ENCODE measurements at regions not wholly inside any gene's neighbourhood (a gene's known extent, or its start where the extent isn't known, plus 50 kb on each side); places are given as distances from the start of the nearest gene placed in this dataset.

DNA sequence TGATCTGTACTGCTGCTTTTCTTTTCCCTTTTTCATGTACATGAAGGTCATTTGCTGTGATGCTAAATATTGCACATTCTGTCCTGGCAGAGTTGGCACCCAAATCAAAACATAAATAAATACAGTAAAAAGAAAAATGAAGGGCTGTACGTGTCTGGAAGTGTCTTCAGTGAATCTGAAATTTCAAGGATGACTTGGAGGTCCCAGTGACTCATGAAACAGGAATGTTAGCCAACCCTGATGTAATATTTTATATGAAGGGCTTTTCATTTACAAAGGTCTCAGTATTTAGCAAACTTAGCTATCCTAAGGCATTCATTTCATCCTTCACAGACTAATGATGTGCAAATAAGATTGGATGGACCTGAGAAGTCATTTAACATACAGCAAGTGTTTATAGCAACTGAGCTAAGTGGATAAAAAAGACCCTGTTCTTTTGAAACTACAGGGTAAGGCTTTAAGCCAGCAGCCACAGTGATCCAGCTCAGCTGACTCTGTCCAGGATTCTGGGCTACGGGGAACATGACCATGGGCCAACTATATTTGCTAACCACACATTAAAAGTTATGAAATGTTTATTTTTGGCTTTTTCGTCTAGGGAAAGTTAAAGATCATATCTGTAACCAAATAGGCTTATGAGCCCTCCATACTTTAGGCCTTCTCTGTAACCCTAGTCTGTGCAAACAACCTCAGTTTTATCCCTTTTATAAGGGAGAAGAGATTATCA lies 104.0 kb upstream of the DMRTA1 start (continued):
- TF ChIP-seq, protein P1, sequence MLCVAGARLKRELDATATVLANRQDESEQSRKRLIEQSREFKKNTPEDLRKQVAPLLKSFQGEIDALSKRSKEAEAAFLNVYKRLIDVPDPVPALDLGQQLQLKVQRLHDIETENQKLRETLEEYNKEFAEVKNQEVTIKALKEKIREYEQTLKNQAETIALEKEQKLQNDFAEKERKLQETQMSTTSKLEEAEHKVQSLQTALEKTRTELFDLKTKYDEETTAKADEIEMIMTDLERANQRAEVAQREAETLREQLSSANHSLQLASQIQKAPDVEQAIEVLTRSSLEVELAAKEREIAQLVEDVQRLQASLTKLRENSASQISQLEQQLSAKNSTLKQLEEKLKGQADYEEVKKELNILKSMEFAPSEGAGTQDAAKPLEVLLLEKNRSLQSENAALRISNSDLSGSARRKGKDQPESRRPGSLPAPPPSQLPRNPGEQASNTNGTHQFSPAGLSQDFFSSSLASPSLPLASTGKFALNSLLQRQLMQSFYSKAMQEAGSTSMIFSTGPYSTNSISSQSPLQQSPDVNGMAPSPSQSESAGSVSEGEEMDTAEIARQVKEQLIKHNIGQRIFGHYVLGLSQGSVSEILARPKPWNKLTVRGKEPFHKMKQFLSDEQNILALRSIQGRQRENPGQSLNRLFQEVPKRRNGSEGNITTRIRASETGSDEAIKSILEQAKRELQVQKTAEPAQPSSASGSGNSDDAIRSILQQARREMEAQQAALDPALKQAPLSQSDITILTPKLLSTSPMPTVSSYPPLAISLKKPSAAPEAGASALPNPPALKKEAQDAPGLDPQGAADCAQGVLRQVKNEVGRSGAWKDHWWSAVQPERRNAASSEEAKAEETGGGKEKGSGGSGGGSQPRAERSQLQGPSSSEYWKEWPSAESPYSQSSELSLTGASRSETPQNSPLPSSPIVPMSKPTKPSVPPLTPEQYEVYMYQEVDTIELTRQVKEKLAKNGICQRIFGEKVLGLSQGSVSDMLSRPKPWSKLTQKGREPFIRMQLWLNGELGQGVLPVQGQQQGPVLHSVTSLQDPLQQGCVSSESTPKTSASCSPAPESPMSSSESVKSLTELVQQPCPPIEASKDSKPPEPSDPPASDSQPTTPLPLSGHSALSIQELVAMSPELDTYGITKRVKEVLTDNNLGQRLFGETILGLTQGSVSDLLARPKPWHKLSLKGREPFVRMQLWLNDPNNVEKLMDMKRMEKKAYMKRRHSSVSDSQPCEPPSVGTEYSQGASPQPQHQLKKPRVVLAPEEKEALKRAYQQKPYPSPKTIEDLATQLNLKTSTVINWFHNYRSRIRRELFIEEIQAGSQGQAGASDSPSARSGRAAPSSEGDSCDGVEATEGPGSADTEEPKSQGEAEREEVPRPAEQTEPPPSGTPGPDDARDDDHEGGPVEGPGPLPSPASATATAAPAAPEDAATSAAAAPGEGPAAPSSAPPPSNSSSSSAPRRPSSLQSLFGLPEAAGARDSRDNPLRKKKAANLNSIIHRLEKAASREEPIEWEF (IDR thresholded peaks at IDR 0.05; ENCODE audit: insufficient replicate concordance, low read depth, low read length): no peak
- TF ChIP-seq, protein P2, sequence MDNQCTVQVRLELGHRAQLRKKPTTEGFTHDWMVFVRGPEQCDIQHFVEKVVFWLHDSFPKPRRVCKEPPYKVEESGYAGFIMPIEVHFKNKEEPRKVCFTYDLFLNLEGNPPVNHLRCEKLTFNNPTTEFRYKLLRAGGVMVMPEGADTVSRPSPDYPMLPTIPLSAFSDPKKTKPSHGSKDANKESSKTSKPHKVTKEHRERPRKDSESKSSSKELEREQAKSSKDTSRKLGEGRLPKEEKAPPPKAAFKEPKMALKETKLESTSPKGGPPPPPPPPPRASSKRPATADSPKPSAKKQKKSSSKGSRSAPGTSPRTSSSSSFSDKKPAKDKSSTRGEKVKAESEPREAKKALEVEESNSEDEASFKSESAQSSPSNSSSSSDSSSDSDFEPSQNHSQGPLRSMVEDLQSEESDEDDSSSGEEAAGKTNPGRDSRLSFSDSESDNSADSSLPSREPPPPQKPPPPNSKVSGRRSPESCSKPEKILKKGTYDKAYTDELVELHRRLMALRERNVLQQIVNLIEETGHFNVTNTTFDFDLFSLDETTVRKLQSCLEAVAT (IDR thresholded peaks at IDR 0.05): no peak
- TF ChIP-seq RUNX3 (IDR thresholded peaks at IDR 0.05; ENCODE audit: low read length): no peak

DNA sequence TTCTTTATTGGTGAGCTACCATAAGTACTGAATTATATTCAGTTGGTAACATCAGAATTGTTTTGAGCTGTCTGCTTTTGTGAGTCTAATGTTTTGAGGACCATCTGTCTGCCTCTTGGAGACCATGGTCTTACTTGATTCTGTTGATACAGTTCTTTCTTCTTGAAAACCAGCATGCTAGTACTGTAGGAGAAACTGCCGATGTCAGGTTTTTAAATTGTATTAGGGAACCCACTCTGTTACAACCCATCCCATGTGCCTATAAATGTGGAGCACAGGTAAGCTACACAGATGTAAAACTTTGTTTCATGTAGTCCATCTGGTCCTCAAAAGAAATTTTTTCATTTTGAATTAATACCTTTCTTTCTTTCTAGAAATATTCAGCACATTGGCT lies 103.4 kb upstream of the DMRTA1 start:
- intact Hi-C loops (cut with micrococcal nuclease; ENCODE audit: unreplicated experiment): no loop called here
- DNase-seq (ENCODE audit: low read depth, low spot score) (no peak), ATAC-seq (no peak), FAIRE-seq (no peak)
- H3K27ac ChIP-seq (ENCODE audit: control insufficient read depth, insufficient read depth): no peak overlapping the region
- H3K9me3 ChIP-seq (replicated peaks; ENCODE audit: control insufficient read depth, insufficient read depth, low read length): no peaks in the 10 kb centered on the region
- POLR2A ChIA-PET: no interaction called here
- no peak overlapping the region for H2AFZ ChIP-seq (ENCODE audit: control insufficient read depth, low read depth, low read length)
- H3K4me1 ChIP-seq (ENCODE audit: control insufficient read depth, insufficient read depth, low read length): no peaks in the 10 kb centered on the region
- H3K79me2 ChIP-seq (ENCODE audit: control insufficient read depth, insufficient read depth, low read length): no peaks in the 10 kb centered on the region
- H3K27me3 ChIP-seq (replicated peaks in 1 of 2; ENCODE audit: control insufficient read depth in 2 of 2, insufficient read depth in 2 of 2, low read length in 1 of 2): no peaks in the 10 kb centered on the region
- H3K36me3 ChIP-seq (ENCODE audit: control insufficient read depth in 2 of 2, insufficient read depth in 2 of 2, low read length in 1 of 2): no peaks in the 10 kb centered on the region
- H3K9ac ChIP-seq (ENCODE audit: control insufficient read depth, insufficient read depth, low read length): no peak overlapping the region
- WGBS (ENCODE audit: insufficient coverage, insufficient replicate concordance, low lambda C conversion rate, missing lambda C conversion rate): 50% methylated on average over 1 of the region's 1 CpG
- in situ Hi-C loops (cut with MboI): no loop called here
- no peaks in the 10 kb centered on the region for H4K20me1 ChIP-seq (ENCODE audit: control insufficient read depth, insufficient read depth)
- H3K4me2 ChIP-seq (ENCODE audit: control insufficient read depth, insufficient read depth): no peak overlapping the region
- BruUV-seq (replicated peaks): no TSS peak
- CTCF ChIA-PET: interaction anchor here (0.6 to 1.2 kb wide), 2 partner anchors 96 to 110 kb away, joined by 3 read pairs; no protein-coding TSS in a partner anchor
- TF ChIP-seq NRF1 (conservative IDR thresholded peaks at IDR 0.05; ENCODE audit: low read depth, low read length) (no peak), EZH2 (IDR thresholded peaks at IDR 0.05; ENCODE audit: borderline replicate concordance, control insufficient read depth, low read depth, low read length) (no peak), IRF4 (IDR thresholded peaks at IDR 0.05; ENCODE audit: low read depth, low read length) (no peak), RFX5 (IDR thresholded peaks at IDR 0.05; ENCODE audit: low read depth, low read length) (no peak)
- RAD21 ChIA-PET (ENCODE audit: unreplicated experiment): no interaction called here
- SMC1A ChIA-PET (ENCODE audit: uncharacterized antibody, unreplicated experiment): no interaction called here
- H3K4me3 ChIP-seq: no peak overlapping the region
